Mammary epithelial cell (primary cell): ENCODE measurements at regions not wholly inside any gene's neighbourhood (a gene's known extent, or its start where the extent isn't known, plus 50 kb on each side); places are given as distances from the start of the nearest gene placed in this dataset.

Source experiments
- CTCF ChIP-seq, 2 donors: IDR thresholded peaks in 1 of 2; conservative IDR thresholded peaks in 1 of 2; 2 replicates each; pipeline ENCODE4 v1.5.1; 2011 to 2012; ENCODE audit warnings: inconsistent platforms in 2 of 2, low read length in 2 of 2, mild to moderate bottlenecking in 2 of 2, control low read depth in 1 of 2, low read depth in 1 of 2; ENCODE audit not compliant: insufficient read depth in 1 of 2; ENCODE audit errors: extremely low read depth in 1 of 2
- EZH2 ChIP-seq: IDR thresholded peaks from 2 replicates; pipeline ENCODE4 v1.6.1; 2012; ENCODE audit warnings: low read length, inconsistent platforms, borderline replicate concordance

GRCh38 chr20:20793591-20793990, 81.1 kb upstream of the RALGAPA2 start:
- TF ChIP-seq CTCF (conservative IDR thresholded peaks at IDR 0.05 in 1 of 2, IDR thresholded peaks at IDR 0.05 in 1 of 2; ENCODE audit: extremely low read depth in 1 of 2, insufficient read depth in 1 of 2, low read depth in 1 of 2, low read length in 2 of 2) = no peak
- no peak for TF ChIP-seq EZH2
